NCI-H82 treated with DMSO at 0.1 percent for 48 hours (cell line): ENCODE measurements at regions not wholly inside any gene's neighbourhood (a gene's known extent, or its start where the extent isn't known, plus 50 kb on each side); places are given as distances from the start of the nearest gene placed in this dataset.

ENCODE experiments used
- DNase-seq: peaks from one replicate; lab custom pipeline; 2025; ENCODE audit not compliant: unreplicated experiment; lab: John Stamatoyannopoulos, UW

DNA sequence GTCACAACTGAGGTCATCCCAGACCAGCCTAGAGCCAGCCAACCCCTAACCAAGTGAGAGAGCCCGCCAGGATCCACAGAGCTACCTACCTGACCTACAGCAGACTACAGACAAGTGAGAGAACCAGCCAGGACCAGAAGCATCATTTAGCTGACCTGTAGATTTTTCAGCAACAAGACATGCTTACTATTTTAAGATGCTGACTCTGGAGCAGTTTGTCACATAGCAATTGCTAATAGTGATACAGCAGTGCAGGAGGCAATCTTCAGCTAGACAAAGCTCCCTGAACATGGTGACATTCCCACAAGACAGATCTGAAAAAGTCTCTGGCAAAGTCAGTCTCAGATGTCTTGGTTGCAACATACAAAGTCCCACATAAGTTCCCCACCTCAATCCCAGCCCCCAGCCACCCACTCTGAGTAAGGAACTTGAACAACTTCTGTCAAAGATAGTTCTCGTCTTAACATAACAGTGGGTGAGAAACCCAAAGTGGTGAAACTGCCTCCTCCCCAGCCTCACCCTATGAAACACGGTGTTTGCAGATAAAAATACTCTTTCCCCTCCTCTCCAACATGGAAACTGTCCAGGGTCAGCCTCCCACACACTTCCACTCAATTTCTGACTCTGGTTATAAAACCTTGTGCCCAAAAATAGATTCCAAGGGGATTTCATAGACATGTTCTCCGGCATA is 120.3 kb upstream of the SLC6A11 start:
- DNase-seq = no peak

- DNase-seq = peak; percentile 84
Measured at GRCh38 chr3:10697918-10698317, 118.1 kb upstream of the SLC6A11 start.

- DNase-seq = no peak
Measured at GRCh38 chr3:10700821-10701220, 115.2 kb upstream of the SLC6A11 start.

GRCh38 chr3:10702961-10703740 is 112.9 kb upstream of the SLC6A11 start:
- DNase-seq = peak; percentile 79

DNA sequence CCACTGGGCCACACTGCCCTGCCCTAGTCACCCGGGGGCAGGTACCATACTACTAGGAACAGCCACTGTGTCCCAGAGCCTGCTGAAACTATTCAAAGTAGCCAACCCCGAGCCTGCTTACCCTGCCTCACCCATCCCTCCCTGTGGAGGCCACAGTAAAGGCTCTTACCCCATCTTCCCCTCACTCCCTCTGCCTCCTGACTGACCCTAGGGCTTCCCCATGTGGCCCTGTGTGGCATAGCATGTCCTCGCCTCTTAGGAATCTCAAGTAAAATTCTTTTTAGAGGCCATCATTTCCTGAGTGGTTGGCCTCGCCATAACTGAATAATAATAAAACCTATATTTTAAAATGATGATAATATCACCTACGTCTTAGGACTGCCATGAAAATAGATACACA is 112.2 kb upstream of the SLC6A11 start:
- peak; percentile 34 for DNase-seq

GRCh38 chr3:10706156-10706739 is 109.8 kb upstream of the SLC6A11 start:
- no peak for DNase-seq

DNA sequence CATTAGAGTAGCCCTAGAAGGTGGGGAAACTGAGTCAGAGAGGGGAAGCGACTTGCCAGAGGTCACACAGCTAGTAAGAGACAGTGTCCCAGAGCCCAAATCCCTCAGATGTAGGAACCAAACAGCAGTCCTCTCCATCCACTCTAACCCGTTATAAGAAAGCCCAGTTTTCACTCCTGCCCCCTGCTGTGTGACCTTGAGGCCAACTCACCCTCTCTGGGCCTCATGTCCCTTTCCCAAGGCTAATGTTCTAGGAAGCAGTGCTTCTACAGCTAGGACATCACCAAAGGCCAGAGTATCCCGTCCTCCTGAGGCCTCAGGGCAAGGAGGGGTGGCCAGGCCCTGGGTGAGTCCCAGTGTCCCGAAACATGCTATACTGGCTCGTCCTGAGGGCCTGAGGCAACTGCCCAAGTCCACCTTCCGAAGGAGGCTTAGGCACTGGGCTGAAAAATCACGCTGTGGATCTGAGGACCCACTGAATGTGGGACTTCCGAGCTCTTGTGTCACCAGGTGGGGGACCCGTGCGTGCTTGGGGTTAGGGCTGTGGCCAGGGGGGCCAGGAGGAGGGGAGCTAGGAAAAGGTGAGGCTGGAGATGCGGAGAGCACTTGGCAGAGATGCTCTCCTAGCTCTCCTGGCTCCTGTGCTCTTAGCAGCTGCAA is 109.2 kb upstream of the SLC6A11 start:
- no peak for DNase-seq

DNA sequence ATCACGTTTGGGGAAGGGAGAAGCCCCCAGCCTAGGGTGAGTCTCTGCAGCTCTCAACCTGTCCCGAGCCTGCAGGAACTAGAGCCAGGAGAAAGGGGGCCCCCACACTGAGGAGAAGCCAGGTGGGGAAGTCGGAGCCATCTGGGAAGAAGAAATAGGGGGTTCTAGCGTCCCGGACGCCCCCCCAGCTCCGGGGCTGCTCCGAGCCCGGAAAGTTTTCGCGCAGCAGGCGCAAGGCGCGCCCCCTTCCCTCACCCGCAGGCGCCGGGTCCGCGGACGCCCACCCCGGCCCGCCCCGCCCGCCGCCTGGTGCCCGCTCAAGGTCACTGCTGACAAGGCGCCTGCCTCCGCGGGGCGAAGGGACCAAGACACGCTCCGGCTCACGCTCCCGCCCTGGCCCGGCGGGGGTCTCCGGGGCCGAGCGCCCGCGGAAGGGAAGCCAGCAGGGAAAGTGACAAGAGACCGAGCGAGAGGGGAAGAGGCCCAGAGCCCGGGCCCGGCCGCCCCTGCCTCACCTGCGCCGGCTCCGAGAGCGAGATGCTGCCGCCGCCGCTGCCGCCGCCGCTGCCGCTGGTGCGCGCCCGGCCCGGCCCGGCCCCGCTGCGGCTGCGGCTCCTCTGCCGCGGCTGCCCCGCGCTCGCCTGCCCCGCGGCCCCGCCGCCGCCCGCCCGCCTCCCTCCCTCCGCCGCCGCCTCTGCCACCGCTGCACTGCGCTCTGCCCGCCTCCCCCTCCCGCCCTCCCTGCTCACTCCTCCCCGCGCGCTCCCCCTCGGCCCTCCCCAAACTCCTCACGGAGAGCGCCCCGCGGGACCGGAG is 108.4 kb upstream of the SLC6A11 start:
- DNase-seq = no peak

- DNase-seq = no peak
Measured at GRCh38 chr3:10708216-10708893, 107.7 kb upstream of the SLC6A11 start.

GRCh38 chr3:10709110-10709781 is 106.8 kb upstream of the SLC6A11 start:
- no peak for DNase-seq

DNA sequence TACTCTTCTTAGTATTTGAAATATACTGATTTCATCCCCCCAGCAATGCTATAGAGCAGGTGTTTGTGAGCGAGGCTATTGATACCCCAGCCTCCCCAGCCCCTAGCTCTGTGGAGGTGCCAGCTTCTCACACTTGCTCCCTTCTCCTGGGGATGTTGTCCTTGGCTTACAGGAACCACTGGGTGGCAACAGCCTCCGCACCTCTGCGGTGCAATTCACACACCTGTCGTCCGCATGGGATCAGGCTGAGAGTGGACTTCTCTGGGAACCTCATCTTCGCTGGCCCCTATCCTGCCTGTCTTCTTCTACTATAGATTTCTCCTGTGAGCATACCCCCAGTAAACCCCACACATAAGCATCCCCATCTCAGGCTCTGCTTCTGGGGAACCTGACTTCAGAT is 103.9 kb upstream of the SLC6A11 start:
- no peak for DNase-seq

GRCh38 chr3:10713656-10714055 is 102.4 kb upstream of the SLC6A11 start:
- DNase-seq = no peak

- DNase-seq = no peak
Measured at GRCh38 chr3:10715886-10716285, 100.1 kb upstream of the SLC6A11 start.

- DNase-seq = no peak
Measured at GRCh38 chr3:10716964-10717363, 99.1 kb upstream of the SLC6A11 start.

- no peak for DNase-seq
Measured at GRCh38 chr3:10717756-10718155, 98.3 kb upstream of the SLC6A11 start.

DNA sequence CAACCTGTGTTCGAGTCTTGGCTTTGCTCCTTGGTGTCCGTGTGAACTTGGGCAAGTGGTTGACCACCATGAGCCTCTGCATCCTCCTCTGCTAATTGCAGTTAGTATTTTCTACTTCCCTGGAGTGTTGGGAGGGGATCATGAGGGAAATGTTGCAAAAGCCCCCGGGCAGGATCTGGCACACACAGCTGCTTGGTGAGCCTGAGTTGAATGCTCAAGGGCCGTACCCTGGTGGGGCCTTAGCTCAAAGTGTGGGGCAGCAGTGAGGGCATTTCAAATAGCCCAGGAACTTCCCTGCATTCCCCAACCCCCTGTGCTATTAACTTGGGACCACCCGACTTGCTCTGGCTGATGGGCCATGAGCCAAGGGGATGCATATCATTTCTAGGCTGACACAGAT is 94.9 kb upstream of the SLC6A11 start:
- no peak for DNase-seq

GRCh38 chr3:10722911-10723310 is 93.1 kb upstream of the SLC6A11 start:
- no peak for DNase-seq

DNA sequence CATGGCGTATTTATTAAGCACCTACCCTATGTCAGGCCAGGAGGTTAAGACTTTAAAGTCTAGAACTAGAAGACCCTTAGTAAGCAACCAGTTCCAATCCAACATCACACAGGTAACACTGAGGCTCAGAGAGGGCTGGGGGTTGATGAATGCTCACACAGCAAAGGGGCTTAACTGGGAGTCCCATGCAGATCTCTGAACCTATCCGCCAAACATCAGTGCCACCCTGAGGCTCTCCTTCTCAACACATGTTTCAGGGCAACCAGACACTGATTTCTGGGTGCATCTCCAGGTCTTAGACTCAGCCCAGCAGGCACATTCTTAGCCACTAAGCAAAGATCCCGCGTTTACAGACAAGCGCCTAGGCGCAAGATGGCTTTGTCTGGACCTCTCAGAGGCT is 92.0 kb upstream of the SLC6A11 start:
- no peak for DNase-seq

- DNase-seq = no peak
Measured at GRCh38 chr3:10725067-10725466, 91.0 kb upstream of the SLC6A11 start.

DNA sequence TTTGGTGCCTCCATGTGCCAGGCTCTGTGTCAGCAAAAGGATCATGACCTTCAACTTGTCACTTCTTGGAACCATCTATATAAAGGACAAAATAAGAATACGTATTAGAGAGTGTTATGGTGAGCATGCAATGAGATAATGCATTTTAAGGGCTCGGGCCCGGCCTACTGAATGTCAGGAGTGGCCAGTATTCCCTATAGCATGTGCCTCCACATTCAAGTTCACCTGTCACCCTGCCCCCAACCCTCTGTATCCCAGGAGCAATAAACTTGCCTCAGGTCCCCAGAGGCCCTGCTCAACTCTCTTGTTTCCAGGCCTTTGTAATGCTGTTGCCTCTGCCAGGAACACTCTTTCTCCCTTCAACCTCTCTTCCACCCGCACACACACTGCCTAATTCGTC is 90.2 kb upstream of the SLC6A11 start:
- no peak for DNase-seq
